ENCODE measurements at regions not wholly inside any gene's neighbourhood (a gene's known extent, or its start where the extent isn't known, plus 50 kb on each side); places are given as distances from the start of the nearest gene placed in this dataset.

DNA sequence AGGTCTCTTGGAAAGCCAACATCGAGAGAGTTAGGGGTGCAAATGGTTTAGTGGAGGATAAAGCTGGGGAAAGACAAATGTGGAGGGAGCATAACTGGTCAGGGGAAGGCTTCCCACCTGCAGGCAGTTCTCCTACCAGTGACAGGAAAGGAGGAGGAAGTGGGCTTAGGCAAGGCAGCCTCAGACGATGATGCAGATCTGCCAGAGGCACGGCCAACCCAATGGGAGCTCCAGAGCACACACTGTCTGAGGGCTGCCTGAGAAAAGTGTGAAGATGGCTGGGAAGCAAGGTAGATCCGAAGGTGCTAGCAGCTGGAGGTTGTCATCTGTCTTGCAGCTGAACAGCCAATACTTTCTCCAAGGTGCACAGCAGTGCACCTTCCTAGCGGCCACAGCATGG is 178.8 kb downstream of the C7orf25 start:
- TF ChIP-seq SP1 (IDR thresholded peaks at IDR 0.05) (no peak), PKNOX1 (IDR thresholded peaks at IDR 0.05) (no peak), CTBP1 (IDR thresholded peaks at IDR 0.05; ENCODE audit: borderline replicate concordance) (no peak), ZNF384 (IDR thresholded peaks at IDR 0.05) (no peak), SUZ12 (IDR thresholded peaks at IDR 0.05) (no peak), LEF1 (IDR thresholded peaks at IDR 0.05; ENCODE audit: borderline replicate concordance) (no peak)

Measured in HEK293T (cell line).